Stomach (tissue), 8 donors: ENCODE measurements at regions not wholly inside any gene's neighbourhood (a gene's known extent, or its start where the extent isn't known, plus 50 kb on each side); places are given as distances from the start of the nearest gene placed in this dataset.

Source experiments
- DNase-seq, 2 donors: peaks; one replicate each; pipeline versions ENCODE4 v3.0.0 to v3.0.0-alpha.2; 2013 to 2019
- H3K27ac ChIP-seq, 5 donors: fragments of 200-600 bp in 4 of 5; sonication (generic) in 4 of 5; one replicate each; pipeline ENCODE4 v1.5.1; 2013 to 2019; ENCODE audit warnings: mild to moderate bottlenecking in 1 of 5, moderate library complexity in 1 of 5
- H3K27me3 ChIP-seq, 3 donors: fragments of 200-600 bp; sonication (generic); one replicate each; pipeline ENCODE4 v1.5.1; 2017 to 2019; ENCODE audit warnings: mixed run types in 1 of 3
- H3K36me3 ChIP-seq, 4 donors: fragments of 200-600 bp; sonication (generic); 1 replicate in 3 of 4; 2 replicates in 1 of 4; pipeline ENCODE4 v1.5.1; 2016 to 2019
- H3K4me1 ChIP-seq, 4 donors: fragments of 200-600 bp; sonication (generic); one replicate each; pipeline ENCODE4 v1.5.1; 2016 to 2019
- H3K4me3 ChIP-seq, 4 donors: fragments of 200-600 bp; sonication (generic) in 3 of 4; one replicate each; pipeline ENCODE4 v1.5.1; 2016 to 2019; ENCODE audit warnings: mild to moderate bottlenecking in 1 of 4
- H3K9me3 ChIP-seq, 4 donors: fragments of 200-600 bp; sonication (generic); one replicate each; pipeline ENCODE4 v1.5.1; 2016 to 2019
- EP300 ChIP-seq: sonication (generic); formaldehyde crosslinking; IDR thresholded peaks from one replicate; pipeline ENCODE4 v1.6.1; 2017; ENCODE audit warnings: antibody characterized with exemption
- POLR2A ChIP-seq, 4 donors: fragments of 450-650 bp; IDR thresholded peaks; one replicate each; pipeline ENCODE4 v1.6.1; 2016; ENCODE audit warnings: antibody characterized with exemption in 4 of 4, control low read depth in 2 of 4, mild to moderate bottlenecking in 1 of 4, moderate library complexity in 1 of 4
- POLR2AphosphoS5 ChIP-seq, 3 donors: sonication (generic); formaldehyde crosslinking; IDR thresholded peaks; one replicate each; pipeline ENCODE4 v1.6.1; 2016; ENCODE audit warnings: antibody characterized with exemption in 3 of 3
- WGBS, 5 donors: extraction: QIAGEN DNeasy Blood & Tissue Kit in 3 of 5; methylation state at CpG; one replicate each; pipeline versions ENCODE4 v1.1.5 to v1.1.7; 2013 to 2018; 5-methylcytosine and 5-hydroxymethylcytosine counted together
- intact Hi-C: fragments of 100-400 bp; cut with DNase I; formaldehyde crosslinking; loops from one replicate; pipeline ENCODE4 v1.15.1; 2023; ENCODE audit warnings: low total_unique reads
- TF ChIP-seq, protein P1 (sequence below), 7 experiments: fragments of 450-650 bp in 4 of 7; fragments of 200-600 bp in 3 of 7; sonication (generic) in 3 of 7; IDR thresholded peaks; one replicate each; pipeline ENCODE4 v1.5.1; 2016 to 2019; ENCODE audit warnings: antibody characterized with exemption in 7 of 7, control low read depth in 2 of 7, mild to moderate bottlenecking in 1 of 7
- donor health status: healthy with polysubstance abuse.
- donor health status: Bipolar disorder and iron deficiency.
- donor health status: healthy.

DNA sequence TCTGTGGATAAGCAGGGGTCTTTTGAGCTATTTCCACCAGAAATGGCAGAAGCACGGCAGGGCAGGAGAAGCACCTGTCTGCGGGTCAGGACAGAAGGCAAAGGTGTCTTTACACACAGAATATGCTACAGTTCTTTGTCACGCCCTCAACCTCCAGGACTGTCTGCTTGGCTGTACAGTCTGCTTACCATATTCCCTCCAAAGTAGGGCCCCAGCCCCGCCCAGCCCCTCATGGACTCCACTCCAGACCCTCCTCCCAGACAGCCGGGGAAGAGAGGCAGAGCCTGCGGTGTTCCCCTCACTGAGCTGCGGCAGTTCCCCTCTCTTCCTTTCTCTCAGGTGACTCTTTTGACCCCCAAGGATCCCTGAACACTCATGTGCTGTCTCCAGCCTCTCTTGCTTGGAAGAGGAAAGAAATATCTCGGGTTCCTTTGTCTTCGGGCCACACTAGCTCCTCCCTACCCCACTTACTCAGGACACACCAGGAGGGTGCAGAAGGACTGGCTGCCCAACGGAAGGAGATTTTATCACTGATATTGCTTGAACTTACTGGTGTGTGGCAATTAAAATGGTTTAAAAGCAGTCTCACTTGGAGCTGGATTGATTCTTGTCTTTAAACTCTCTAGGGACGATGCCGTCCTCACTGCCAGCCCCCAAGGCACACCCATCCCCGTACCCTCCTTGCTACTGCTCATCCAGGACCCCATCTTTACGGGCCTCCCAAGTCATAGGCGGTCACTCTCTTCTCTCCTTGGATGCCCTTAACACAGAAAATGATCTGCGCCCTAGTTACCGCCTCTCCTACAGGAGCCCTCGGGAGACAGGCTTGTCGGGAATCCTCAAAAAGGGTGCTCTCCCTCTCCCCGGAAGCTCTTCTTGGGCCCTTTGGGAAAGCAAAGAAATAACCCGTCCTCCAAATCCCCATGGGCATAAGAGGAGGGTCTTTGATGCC, 169.7 kb downstream of the TOMM20 start:
- Histone ChIP-seq H3K36me3 (no peaks in the 10 kb centered on the region), H3K9me3 (no peaks in the 10 kb centered on the region), H3K27me3 (no peaks in the 10 kb centered on the region), H3K27ac (peak overlapping the region; percentile 90 to 93 (median 93)), H3K4me3 (no peak overlapping the region), H3K4me1 (peaks cover 88 to 100% (median 92%) of the 10 kb centered on the region in 4 donors)
- 73 to 86% (median 80%) methylated on average over 21 of the region's 21 CpGs for WGBS, 5 donors
- intact Hi-C loops: no loop called here
- TF ChIP-seq, protein P1, sequence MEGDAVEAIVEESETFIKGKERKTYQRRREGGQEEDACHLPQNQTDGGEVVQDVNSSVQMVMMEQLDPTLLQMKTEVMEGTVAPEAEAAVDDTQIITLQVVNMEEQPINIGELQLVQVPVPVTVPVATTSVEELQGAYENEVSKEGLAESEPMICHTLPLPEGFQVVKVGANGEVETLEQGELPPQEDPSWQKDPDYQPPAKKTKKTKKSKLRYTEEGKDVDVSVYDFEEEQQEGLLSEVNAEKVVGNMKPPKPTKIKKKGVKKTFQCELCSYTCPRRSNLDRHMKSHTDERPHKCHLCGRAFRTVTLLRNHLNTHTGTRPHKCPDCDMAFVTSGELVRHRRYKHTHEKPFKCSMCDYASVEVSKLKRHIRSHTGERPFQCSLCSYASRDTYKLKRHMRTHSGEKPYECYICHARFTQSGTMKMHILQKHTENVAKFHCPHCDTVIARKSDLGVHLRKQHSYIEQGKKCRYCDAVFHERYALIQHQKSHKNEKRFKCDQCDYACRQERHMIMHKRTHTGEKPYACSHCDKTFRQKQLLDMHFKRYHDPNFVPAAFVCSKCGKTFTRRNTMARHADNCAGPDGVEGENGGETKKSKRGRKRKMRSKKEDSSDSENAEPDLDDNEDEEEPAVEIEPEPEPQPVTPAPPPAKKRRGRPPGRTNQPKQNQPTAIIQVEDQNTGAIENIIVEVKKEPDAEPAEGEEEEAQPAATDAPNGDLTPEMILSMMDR (IDR thresholded peaks at IDR 0.05): no peak
- TF ChIP-seq EP300 (no peak), POLR2AphosphoS5 (IDR thresholded peaks at IDR 0.05) (no peak), POLR2A (IDR thresholded peaks at IDR 0.05) (no peak)
- no peak for DNase-seq

DNA sequence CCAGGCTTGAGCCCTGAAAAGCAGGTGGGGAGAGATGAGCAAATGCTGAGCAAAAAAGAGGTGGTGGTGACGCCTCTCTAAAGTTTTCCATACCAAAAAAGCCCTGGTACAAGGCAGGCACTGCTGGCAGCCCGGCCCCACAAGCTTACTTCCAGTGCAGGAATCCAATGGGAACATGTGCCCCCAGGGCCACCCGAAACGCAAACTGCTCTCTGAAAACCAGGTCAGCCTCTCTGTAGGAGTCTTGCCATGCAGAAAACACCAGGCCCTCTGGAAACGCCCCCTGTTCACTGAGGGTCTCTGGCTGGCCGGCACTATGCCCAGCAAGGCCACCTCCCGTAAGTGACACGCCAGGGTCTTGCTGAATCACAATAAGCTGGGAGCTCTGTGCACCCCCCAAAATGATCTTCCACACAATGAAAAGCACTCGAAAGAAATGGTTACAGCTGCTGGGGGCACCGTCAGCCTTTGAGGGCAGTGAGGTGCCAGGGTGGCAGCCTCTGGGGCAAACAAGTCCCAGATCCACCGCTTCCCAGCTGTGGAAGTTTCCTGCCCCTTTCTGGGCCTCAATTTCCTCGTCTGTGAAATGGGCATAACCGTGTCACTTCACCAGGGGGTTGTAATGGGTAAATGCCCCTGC, 170.5 kb downstream of the TOMM20 start:
- H3K4me3 ChIP-seq: no peak overlapping the region
- H3K4me1 ChIP-seq: peaks cover 81 to 92% (median 85%) of the 10 kb centered on the region in 4 donors
- WGBS, 5 donors: 64 to 77% (median 72%) methylated on average over 7 to 13 of the region's 13 CpGs
- no peak for TF ChIP-seq EP300
- peak in 1 of 3 donors; percentile 19 for TF ChIP-seq POLR2AphosphoS5 (IDR thresholded peaks at IDR 0.05)
- no peaks in the 10 kb centered on the region for H3K27me3 ChIP-seq
- peak overlapping the region; percentile 90 to 93 (median 93) for H3K27ac ChIP-seq
- intact Hi-C loops: no loop called here
- no peaks in the 10 kb centered on the region for H3K9me3 ChIP-seq
- H3K36me3 ChIP-seq: no peaks in the 10 kb centered on the region
- DNase-seq: peak in 1 of 2 donors; percentile 31

DNA sequence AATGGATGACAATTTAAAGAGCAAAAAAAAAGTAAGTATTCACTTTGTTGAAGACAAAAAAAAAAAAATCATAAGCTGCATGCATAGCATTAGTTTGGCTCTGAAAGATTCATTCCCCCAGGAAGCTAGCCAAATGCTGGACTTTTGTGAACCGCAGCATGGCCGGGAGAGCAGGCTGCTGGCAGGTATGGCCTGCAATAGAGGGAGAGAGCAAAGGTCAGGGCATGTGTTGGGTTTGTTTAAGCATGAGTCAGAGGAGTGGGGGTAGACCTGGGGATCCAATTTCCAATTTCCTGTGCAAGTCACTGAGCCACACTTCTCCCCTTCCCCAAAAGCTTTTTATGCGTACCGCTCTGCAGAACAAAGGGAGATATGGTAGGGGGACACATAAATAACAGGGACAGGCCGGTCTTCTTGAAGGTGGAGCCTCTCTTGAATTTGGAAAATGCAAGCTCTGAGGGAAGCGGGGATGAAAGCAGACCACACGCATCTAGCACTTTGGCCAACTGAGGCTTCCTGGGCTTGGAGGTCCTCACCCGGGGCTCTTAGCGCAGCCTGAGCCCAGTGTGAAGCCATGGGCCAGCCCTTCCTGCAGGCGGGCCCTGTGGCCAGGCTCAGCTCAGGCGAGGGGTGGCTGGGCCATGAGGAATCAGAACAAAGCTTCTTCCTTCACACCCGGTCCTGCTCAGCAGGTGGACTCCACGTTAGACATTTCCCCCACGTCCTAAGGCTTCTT, 171.1 kb downstream of the TOMM20 start:
- 43 to 67% (median 57%) methylated on average over 13 to 14 of the region's 14 CpGs for WGBS, 5 donors
- no peak for TF ChIP-seq EP300
- TF ChIP-seq POLR2AphosphoS5 (IDR thresholded peaks at IDR 0.05): peak; percentile 14 to 88 (median 58)
- Histone ChIP-seq H3K27me3 (no peaks in the 10 kb centered on the region), H3K9me3 (no peaks in the 10 kb centered on the region), H3K27ac (peak overlapping the region; percentile 90 to 93 (median 93)), H3K36me3 (no peaks in the 10 kb centered on the region), H3K4me3 (no peak overlapping the region), H3K4me1 (peaks cover 77 to 86% (median 78%) of the 10 kb centered on the region in 4 donors)
- peak; percentile 79 to 89 for DNase-seq
- intact Hi-C loops: no loop called here

DNA sequence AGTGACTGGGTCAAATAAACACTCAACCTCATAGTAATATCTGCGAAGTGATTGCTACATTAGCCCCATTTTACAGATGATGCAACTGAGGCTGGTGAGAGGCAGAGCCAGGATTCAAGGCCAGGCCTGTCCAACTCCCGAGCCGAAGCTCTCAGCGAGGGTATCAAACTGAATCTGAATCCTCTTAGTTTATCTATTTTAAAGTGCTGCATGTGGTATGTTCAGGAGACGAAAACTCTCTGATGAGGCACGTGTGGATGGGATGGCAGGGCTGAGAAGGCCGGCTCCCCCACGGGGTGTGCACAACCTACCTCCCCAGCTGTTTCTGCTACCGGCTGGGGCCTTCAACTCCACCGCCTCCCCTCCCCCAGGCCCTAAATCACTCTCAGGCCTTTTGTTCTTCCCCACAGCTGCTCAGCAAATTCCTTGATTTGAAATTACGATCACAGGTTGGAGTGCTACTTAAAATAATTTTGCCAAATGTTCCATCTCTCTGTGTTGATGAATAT, 171.8 kb downstream of the TOMM20 start:
- Histone ChIP-seq H3K4me1 (peaks cover 71 to 79% (median 72%) of the 10 kb centered on the region in 4 donors), H3K36me3 (no peaks in the 10 kb centered on the region), H3K9me3 (no peaks in the 10 kb centered on the region), H3K27ac (peak overlapping the region; percentile 83 to 93 (median 93)), H3K4me3 (no peak overlapping the region), H3K27me3 (no peaks in the 10 kb centered on the region)
- intact Hi-C loops: no loop called here
- DNase-seq: peak in 1 of 2 donors; percentile 65
- WGBS, 5 donors: 45 to 64% (median 57%) methylated on average over 11 of the region's 11 CpGs
- TF ChIP-seq POLR2AphosphoS5 (IDR thresholded peaks at IDR 0.05) (no peak), EP300 (no peak), POLR2A (IDR thresholded peaks at IDR 0.05) (no peak)
- TF ChIP-seq, protein P1 (IDR thresholded peaks at IDR 0.05): no peak
